GM12878 (cell line): ENCODE measurements at regions not wholly inside any gene's neighbourhood (a gene's known extent, or its start where the extent isn't known, plus 50 kb on each side); places are given as distances from the start of the nearest gene placed in this dataset.

Experiments used
- ATAC-seq: fragments of 200-7000 bp; cut with Tn5 transposase; 3 replicates; pipeline ENCODE4 v1.9.1; 2020; ENCODE audit warnings: mild to moderate bottlenecking, moderate library complexity
- BruUV-seq: library from RNA; stranded (reverse); fragments of 400-500 nt; replicated peaks from 2 replicates; lab custom pipeline; 2021; lab: Mats Ljungman, UMichigan
- CTCF ChIA-PET: fragments of 300-600 bp; sonication (Branson Sonifier 250); formaldehyde crosslinking; extraction: SDS; loops from one replicate; lab custom pipeline; 2021; ENCODE audit warnings: inconsistent platforms; lab: Yijun Ruan, JAX
- POLR2A ChIA-PET: fragments of 350-600 bp; formaldehyde crosslinking; extraction: SDS; loops from one replicate; lab custom pipeline; 2021; ENCODE audit warnings: inconsistent platforms; lab: Charles Lee
- RAD21 ChIA-PET: fragments of 300-600 bp; sonication (Branson Sonifier 250); formaldehyde crosslinking; loops from one replicate; lab custom pipeline; 2023; ENCODE audit warnings: antibody characterized with exemption; ENCODE audit not compliant: unreplicated experiment; lab: Charles Lee
- SMC1A ChIA-PET: fragments of 300-600 bp; sonication (Branson Sonifier 250); formaldehyde crosslinking; loops from one replicate; lab custom pipeline; 2023; ENCODE audit not compliant: unreplicated experiment, uncharacterized antibody; lab: Charles Lee
- DNase-seq: peaks from one replicate; pipeline ENCODE4 v3.0.0-alpha.2; 2011; ENCODE audit warnings: low read depth, low spot score
- FAIRE-seq: peaks from 3 replicates; lab custom pipeline; 2011; peaks lifted over from hg19 to GRCh38; lab: Jason Lieb, UNC
- H2AFZ ChIP-seq: 2 replicates; pipeline ENCODE4 v1.6.0; 2011; ENCODE audit warnings: low read depth, low read length, control low read depth; ENCODE audit not compliant: control insufficient read depth
- H3K27ac ChIP-seq: 2 replicates; pipeline ENCODE4 v1.5.1; 2011; ENCODE audit warnings: control low read depth; ENCODE audit not compliant: control insufficient read depth, insufficient read depth
- H3K27me3 ChIP-seq, 2 experiments: replicated peaks in 1 of 2; 2 replicates each; pipeline versions ENCODE4 v1.6.0 to v1.6.1; 2011; ENCODE audit warnings: low read length in 1 of 2; ENCODE audit not compliant: control insufficient read depth in 2 of 2, insufficient read depth in 2 of 2
- H3K36me3 ChIP-seq, 2 experiments: 2 replicates each; pipeline ENCODE4 v1.5.1; 2011; ENCODE audit warnings: low read length in 1 of 2; ENCODE audit not compliant: control insufficient read depth in 2 of 2, insufficient read depth in 2 of 2
- H3K4me1 ChIP-seq: 2 replicates; pipeline ENCODE4 v1.6.1; 2011; ENCODE audit warnings: mild to moderate bottlenecking, low read length, moderate library complexity, mixed read lengths; ENCODE audit not compliant: control insufficient read depth, insufficient read depth
- H3K4me2 ChIP-seq: 2 replicates; pipeline ENCODE4 v1.6.0; 2011; ENCODE audit warnings: control low read depth; ENCODE audit not compliant: control insufficient read depth, insufficient read depth
- H3K4me3 ChIP-seq: fragments of 200-600 bp; sonication (generic); 2 replicates; pipeline ENCODE4 v1.5.1; 2016
- H3K79me2 ChIP-seq: 2 replicates; pipeline ENCODE4 v1.6.0; 2011; ENCODE audit warnings: low read length; ENCODE audit not compliant: control insufficient read depth, insufficient read depth
- H3K9ac ChIP-seq: 2 replicates; pipeline ENCODE4 v1.8.0; 2011; ENCODE audit warnings: low read length, control low read depth, mixed read lengths; ENCODE audit not compliant: control insufficient read depth, insufficient read depth
- H3K9me3 ChIP-seq: replicated peaks from 3 replicates; pipeline ENCODE4 v1.5.1; 2011; ENCODE audit warnings: mild to moderate bottlenecking, low read length; ENCODE audit not compliant: control insufficient read depth, insufficient read depth
- H4K20me1 ChIP-seq: 2 replicates; pipeline ENCODE4 v1.6.0; 2011; ENCODE audit not compliant: control insufficient read depth, insufficient read depth
- EED ChIP-seq: sonication (generic); IDR thresholded peaks from 2 replicates; pipeline ENCODE4 v1.6.1; 2016; ENCODE audit warnings: antibody characterized with exemption, low read depth
- GATAD2B ChIP-seq: fragments of 450-650 bp; conservative IDR thresholded peaks from 2 replicates; pipeline ENCODE4 v1.6.1; 2017; ENCODE audit warnings: low read depth, mild to moderate bottlenecking, moderate library complexity
- KAT2A ChIP-seq: conservative IDR thresholded peaks from 2 replicates; pipeline ENCODE4 v1.6.1; 2011; ENCODE audit warnings: low read depth, low read length; ENCODE audit not compliant: control insufficient read depth
- LARP7 ChIP-seq: fragments of 450-650 bp; IDR thresholded peaks from 2 replicates; pipeline ENCODE4 v1.6.1; 2017; ENCODE audit warnings: mild to moderate bottlenecking
- NBN ChIP-seq: fragments of 450-650 bp; IDR thresholded peaks from 2 replicates; pipeline ENCODE4 v1.6.1; 2016
- RFX5 ChIP-seq: IDR thresholded peaks from 2 replicates; pipeline ENCODE4 v1.6.1; 2011; ENCODE audit warnings: low read depth, low read length, improper control_type of control experiment
- SMAD5 ChIP-seq: IDR thresholded peaks from 2 replicates; pipeline ENCODE4 v1.6.1; 2016; ENCODE audit warnings: antibody characterized with exemption, low read depth
- SP1 ChIP-seq: IDR thresholded peaks from one replicate; pipeline ENCODE4 v1.6.1; 2011; ENCODE audit warnings: low read depth, low read length
- STAT1 ChIP-seq: fragments of 450-650 bp; conservative IDR thresholded peaks from 2 replicates; pipeline ENCODE4 v1.6.1; 2014; ENCODE audit warnings: antibody characterized with exemption, mild to moderate bottlenecking
- TARDBP ChIP-seq: IDR thresholded peaks from 2 replicates; pipeline ENCODE4 v1.6.1; 2016; ENCODE audit warnings: borderline replicate concordance
- ZBED1 ChIP-seq: IDR thresholded peaks from 2 replicates; pipeline ENCODE4 v1.6.1; 2016; ENCODE audit warnings: borderline replicate concordance
- ZBTB33 ChIP-seq: fragments of 450-650 bp; IDR thresholded peaks from 2 replicates; pipeline ENCODE4 v1.6.1; 2017; ENCODE audit warnings: mild to moderate bottlenecking
- WGBS: methylation state at CpG from one replicate; pipeline ENCODE4 v1.1.6; 2016; ENCODE audit warnings: low lambda C conversion rate; ENCODE audit not compliant: insufficient replicate concordance, insufficient coverage; ENCODE audit errors: missing lambda C conversion rate; 5-methylcytosine and 5-hydroxymethylcytosine counted together
- in situ Hi-C: fragments of 300-500 bp; cut with MboI; formaldehyde crosslinking; loops from 9 replicates; pipeline ENCODE4 v1.14.3; 2018; ENCODE audit warnings: mixed read lengths
- intact Hi-C: fragments of 100-400 bp; cut with micrococcal nuclease; formaldehyde crosslinking; loops from one replicate; pipeline ENCODE4 v1.14.2; 2022; ENCODE audit not compliant: unreplicated experiment

GRCh38 chr4:138773321-138773720 is 242.3 kb upstream of the NOCT start:
- ChIA-PET SMC1A (no interaction called here), RAD21 (no interaction called here), POLR2A (interaction anchor here (0.7 kb wide), 1 partner anchor 13 kb away, joined by 3 read pairs; no protein-coding TSS in a partner anchor), CTCF (no interaction called here)
- no peak overlapping the region for H3K9ac ChIP-seq
- no TSS peak for BruUV-seq
- WGBS = 47% methylated on average over 3 of the region's 3 CpGs
- no peak overlapping the region for H3K27ac ChIP-seq
- no peak for FAIRE-seq
- TF ChIP-seq STAT1 = no peak
- no peak for TF ChIP-seq RFX5
- TF ChIP-seq ZBED1 = no peak
- no peak for TF ChIP-seq KAT2A
- no peak for TF ChIP-seq GATAD2B
- no peak for TF ChIP-seq ZBTB33
- DNase-seq = no peak
- intact Hi-C loops (no loop called here), in situ Hi-C loops (no loop called here)
- H3K4me2 ChIP-seq = no peak overlapping the region
- no peak overlapping the region for H3K4me3 ChIP-seq
- H3K4me1 ChIP-seq = no peaks in the 10 kb centered on the region
- no peaks in the 10 kb centered on the region for H3K27me3 ChIP-seq
- H3K36me3 ChIP-seq = no peaks in the 10 kb centered on the region
- no peaks in the 10 kb centered on the region for H3K79me2 ChIP-seq
- H2AFZ ChIP-seq = no peak overlapping the region
- no peak for ATAC-seq
- no peaks in the 10 kb centered on the region for H4K20me1 ChIP-seq
- H3K9me3 ChIP-seq = no peaks in the 10 kb centered on the region

- ATAC-seq (no peak), FAIRE-seq (no peak), DNase-seq (no peak)
- Histone ChIP-seq H3K79me2 (no peaks in the 10 kb centered on the region), H3K27ac (no peak overlapping the region), H3K4me2 (no peak overlapping the region), H3K4me3 (no peak overlapping the region), H2AFZ (no peak overlapping the region), H3K4me1 (no peaks in the 10 kb centered on the region), H3K9ac (no peak overlapping the region), H3K27me3 (no peaks in the 10 kb centered on the region), H4K20me1 (no peaks in the 10 kb centered on the region), H3K36me3 (no peaks in the 10 kb centered on the region), H3K9me3 (no peaks in the 10 kb centered on the region)
- intact Hi-C loops (no loop called here), in situ Hi-C loops (no loop called here)
- BruUV-seq = no TSS peak
- ChIA-PET RAD21 (no interaction called here), POLR2A (no interaction called here), SMC1A (interaction anchor here (0.8 kb wide), 1 partner anchor 9 kb away, joined by 3 read pairs; no protein-coding TSS in a partner anchor), CTCF (interaction anchor here (2.2 kb wide), 1 partner anchor 99 kb away, joined by 5 read pairs; no protein-coding TSS in a partner anchor)
- TF ChIP-seq TARDBP (no peak), SMAD5 (no peak), NBN (no peak), SP1 (no peak), EED (no peak), LARP7 (no peak)
Measured at GRCh38 chr4:138772366-138772765, 243.2 kb upstream of the NOCT start.
